ENCODE measurements at regions not wholly inside any gene's neighbourhood (a gene's known extent, or its start where the extent isn't known, plus 50 kb on each side); places are given as distances from the start of the nearest gene placed in this dataset.

DNA sequence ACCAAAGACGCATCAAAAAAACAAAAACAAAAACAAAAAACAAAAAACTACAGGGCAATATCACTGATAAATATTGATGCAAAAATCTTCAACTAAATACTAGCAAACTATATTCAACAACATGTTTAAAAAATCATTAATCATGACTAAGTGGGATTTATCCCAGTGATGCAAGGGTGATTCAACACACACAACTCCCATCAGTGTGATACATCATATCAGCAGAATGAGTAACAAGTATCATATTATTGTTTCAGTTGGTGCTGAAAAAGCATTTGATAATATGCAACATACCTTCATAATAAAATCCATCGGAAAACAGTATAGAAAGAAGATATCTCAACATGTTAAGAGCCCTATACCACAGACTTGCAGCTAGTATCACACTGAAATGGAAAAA lies 953.0 kb downstream of the AMY1C start:
- DNase-seq (ENCODE audit: low read depth), result no peak
- H3K4me3 ChIP-seq (ENCODE audit: low read depth, low read length), result no peak overlapping the region
- TF ChIP-seq, protein P1, sequence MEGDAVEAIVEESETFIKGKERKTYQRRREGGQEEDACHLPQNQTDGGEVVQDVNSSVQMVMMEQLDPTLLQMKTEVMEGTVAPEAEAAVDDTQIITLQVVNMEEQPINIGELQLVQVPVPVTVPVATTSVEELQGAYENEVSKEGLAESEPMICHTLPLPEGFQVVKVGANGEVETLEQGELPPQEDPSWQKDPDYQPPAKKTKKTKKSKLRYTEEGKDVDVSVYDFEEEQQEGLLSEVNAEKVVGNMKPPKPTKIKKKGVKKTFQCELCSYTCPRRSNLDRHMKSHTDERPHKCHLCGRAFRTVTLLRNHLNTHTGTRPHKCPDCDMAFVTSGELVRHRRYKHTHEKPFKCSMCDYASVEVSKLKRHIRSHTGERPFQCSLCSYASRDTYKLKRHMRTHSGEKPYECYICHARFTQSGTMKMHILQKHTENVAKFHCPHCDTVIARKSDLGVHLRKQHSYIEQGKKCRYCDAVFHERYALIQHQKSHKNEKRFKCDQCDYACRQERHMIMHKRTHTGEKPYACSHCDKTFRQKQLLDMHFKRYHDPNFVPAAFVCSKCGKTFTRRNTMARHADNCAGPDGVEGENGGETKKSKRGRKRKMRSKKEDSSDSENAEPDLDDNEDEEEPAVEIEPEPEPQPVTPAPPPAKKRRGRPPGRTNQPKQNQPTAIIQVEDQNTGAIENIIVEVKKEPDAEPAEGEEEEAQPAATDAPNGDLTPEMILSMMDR (conservative IDR thresholded peaks at IDR 0.05; ENCODE audit: low read depth, low read length), result no peak

DNA sequence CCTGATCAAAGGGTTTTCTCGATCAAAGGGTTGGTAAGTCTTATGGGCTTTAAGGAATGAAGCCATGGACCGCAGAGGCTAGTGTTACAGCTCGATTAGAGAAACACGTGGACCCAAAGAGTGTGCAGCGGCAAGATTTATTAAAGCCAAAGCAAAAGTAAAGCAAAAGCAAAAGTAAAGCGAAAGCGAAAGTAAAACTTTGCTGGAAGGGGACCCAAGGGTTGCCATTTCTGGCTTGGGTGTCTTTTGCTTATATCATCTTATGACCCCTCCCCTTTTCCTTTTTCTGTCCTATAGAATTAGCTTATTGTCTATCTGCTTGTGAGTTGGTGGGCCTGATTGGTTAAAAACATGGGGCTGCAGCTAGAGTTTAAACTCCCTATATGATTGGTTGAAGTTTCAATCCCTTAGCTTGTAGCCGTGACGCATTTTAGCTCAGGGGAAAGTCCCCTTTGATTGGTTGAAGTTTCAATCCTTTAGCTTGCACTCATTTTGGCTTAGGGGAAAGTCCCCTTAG lies 957.0 kb downstream of the AMY1C start:
- H3K4me3 ChIP-seq (ENCODE audit: low read depth, low read length), result peak overlapping the region; percentile 23
- no peak for DNase-seq (ENCODE audit: low read depth)
- TF ChIP-seq, protein P1 (conservative IDR thresholded peaks at IDR 0.05; ENCODE audit: low read depth, low read length), result no peak

DNA sequence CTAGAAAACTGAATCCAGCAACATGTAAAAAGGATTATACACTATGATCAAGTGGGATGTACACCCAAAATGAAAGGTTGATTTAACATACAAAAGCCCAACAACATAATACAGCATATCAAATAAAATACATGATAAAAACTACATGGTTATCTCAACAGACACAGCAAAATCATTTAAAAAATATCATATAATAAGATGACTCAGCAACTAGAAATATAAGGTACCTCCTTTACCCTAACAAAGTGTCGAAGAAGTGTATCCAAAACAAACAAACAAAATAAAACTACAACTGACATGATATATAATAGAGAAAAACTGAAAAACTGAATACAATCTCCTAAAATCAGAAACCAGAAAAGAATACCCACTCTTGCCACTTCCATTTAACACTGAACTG lies 969.1 kb downstream of the AMY1C start:
- no peak overlapping the region for H3K4me3 ChIP-seq (ENCODE audit: low read depth, low read length)
- TF ChIP-seq, protein P1 (conservative IDR thresholded peaks at IDR 0.05; ENCODE audit: low read depth, low read length), result no peak
- no peak for DNase-seq (ENCODE audit: low read depth)

DNA sequence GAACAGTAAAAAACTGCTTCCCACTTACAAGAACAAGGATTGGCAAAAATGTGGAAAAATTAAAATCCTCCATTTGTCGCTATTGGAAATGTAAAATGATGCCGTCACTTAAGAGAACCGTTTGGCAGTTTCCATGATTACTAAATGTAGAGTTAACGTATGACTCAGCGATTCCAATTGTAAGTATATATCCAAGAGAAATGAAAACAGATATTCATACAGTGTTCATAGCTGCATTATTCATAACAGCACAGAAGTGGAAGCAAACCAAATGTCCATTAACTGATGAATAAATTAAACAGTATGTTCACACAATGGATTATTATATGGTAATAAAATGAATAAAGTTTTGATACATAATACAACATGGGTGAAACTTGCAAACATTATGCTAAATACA lies 971.0 kb downstream of the AMY1C start:
- H3K4me3 ChIP-seq (ENCODE audit: low read depth, low read length), result no peak overlapping the region
- no peak for DNase-seq (ENCODE audit: low read depth)
- TF ChIP-seq, protein P1 (conservative IDR thresholded peaks at IDR 0.05; ENCODE audit: low read depth, low read length), result no peak

DNA sequence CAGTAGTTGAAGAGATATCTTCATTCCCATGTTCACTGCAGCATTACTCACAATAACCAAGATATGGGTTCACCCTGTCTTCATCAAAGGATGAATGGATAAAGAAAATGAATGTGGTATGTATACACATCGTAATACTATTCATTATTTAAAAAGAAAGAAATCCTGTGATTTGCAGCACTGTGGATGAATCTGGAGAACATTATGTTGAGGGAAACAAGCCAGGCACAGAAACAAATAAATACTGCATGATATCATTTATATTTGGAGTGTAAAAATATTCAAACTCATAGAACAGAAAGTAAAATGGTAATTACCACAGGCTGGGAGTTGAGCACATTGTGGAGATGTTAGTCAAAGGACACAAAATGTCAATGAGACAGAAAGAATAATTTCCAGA lies 977.2 kb downstream of the AMY1C start:
- no peak overlapping the region for H3K4me3 ChIP-seq (ENCODE audit: low read depth, low read length)
- TF ChIP-seq, protein P1 (conservative IDR thresholded peaks at IDR 0.05; ENCODE audit: low read depth, low read length), result no peak
- DNase-seq (ENCODE audit: low read depth), result no peak

DNA sequence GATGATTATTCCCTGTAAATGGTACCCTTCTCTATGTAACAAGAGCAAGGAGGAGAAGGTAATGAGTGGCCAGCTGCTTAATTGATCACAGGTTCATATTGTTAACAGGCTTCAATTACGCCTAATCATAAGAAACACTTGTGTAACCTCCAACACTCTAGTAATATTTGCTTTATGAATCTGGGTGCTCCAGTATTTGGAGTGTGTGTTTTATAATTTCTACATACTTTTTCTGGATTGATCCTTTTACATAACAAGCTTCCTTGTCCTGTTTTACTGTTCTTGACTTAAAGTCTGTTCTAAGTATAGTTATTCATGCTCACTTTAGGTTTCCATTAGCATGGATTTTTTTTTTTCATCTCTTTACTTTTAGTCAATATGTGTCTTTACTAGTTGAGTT lies 984.2 kb downstream of the AMY1C start:
- TF ChIP-seq, protein P1 (conservative IDR thresholded peaks at IDR 0.05; ENCODE audit: low read depth, low read length), result no peak
- H3K4me3 ChIP-seq (ENCODE audit: low read depth, low read length), result no peak overlapping the region
- DNase-seq (ENCODE audit: low read depth), result no peak

DNA sequence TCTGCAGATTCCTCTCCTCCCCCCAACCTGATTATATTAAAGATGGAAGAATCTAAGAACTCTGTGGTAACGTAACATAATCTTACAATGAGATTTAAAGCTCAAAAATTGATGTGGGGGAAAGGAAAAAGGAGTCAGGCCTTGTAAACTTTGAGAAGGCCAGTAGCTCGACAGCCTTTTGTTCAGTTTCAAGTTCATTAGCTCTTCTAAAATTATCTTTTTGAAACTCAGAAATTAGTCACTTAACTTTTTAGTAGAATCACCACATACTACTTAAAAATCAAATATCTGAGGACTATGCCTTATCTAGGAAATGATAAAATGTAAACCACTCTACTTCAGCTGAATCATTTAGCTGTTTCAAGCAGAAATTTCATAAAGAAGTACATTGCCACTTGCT lies 996.2 kb downstream of the AMY1C start:
- no peak overlapping the region for H3K4me3 ChIP-seq (ENCODE audit: low read depth, low read length)
- no peak for DNase-seq (ENCODE audit: low read depth)
- TF ChIP-seq, protein P1 (conservative IDR thresholded peaks at IDR 0.05; ENCODE audit: low read depth, low read length), result no peak
